OCI-LY3 (cell line): ENCODE measurements at regions not wholly inside any gene's neighbourhood (a gene's known extent, or its start where the extent isn't known, plus 50 kb on each side); places are given as distances from the start of the nearest gene placed in this dataset.

ENCODE experiments used
- H2AFZ ChIP-seq: fragments of 200-600, 300-600 bp; shearing (Covaris generic); 2 replicates; pipeline ENCODE4 v1.6.0; 2014; ENCODE audit warnings: antibody characterized with exemption, low read depth, low read length
- H3K27ac ChIP-seq: fragments of 200-600, 300-600 bp; sonication (generic); 2 replicates; pipeline ENCODE4 v1.5.1; 2014; ENCODE audit warnings: mild to moderate bottlenecking, low read length, moderate library complexity, mixed read lengths
- H3K27me3 ChIP-seq: fragments of 200-600, 300-600 bp; sonication (generic); 2 replicates; pipeline ENCODE4 v1.6.1; 2014; ENCODE audit warnings: low read depth, low read length, mixed read lengths
- H3K36me3 ChIP-seq: fragments of 200-600, 300-600 bp; sonication (generic); replicated peaks from 2 replicates; pipeline ENCODE3; 2014; ENCODE audit warnings: low read depth, low read length, mixed read lengths
- H3K4me1 ChIP-seq: fragments of 300-600, 200-600 bp; sonication (generic); 2 replicates; pipeline ENCODE4 v1.6.1; 2014; ENCODE audit warnings: low read length, mixed read lengths
- H3K4me2 ChIP-seq: fragments of 200-600, 300-600 bp; sonication (generic); 2 replicates; pipeline ENCODE4 v1.6.1; 2014; ENCODE audit warnings: low read length, mixed read lengths
- H3K4me3 ChIP-seq: fragments of 300-600, 200-600 bp; sonication (generic); 2 replicates; pipeline ENCODE4 v1.5.1; 2014; ENCODE audit warnings: antibody characterized with exemption, mild to moderate bottlenecking, low read length, moderate library complexity
- H3K79me2 ChIP-seq: fragments of 300-600, 200-600 bp; shearing (Covaris generic); 2 replicates; pipeline ENCODE4 v1.6.1; 2014; ENCODE audit warnings: mild to moderate bottlenecking, low read length, mixed read lengths
- H3K9ac ChIP-seq: fragments of 300-600, 200-600 bp; shearing (Covaris generic); 2 replicates; pipeline ENCODE4 v1.6.0; 2014; ENCODE audit warnings: mild to moderate bottlenecking, low read length, moderate library complexity
- H3K9me3 ChIP-seq: fragments of 200-600, 300-600 bp; shearing (Covaris generic); 2 replicates; pipeline ENCODE4 v1.6.1; 2014; ENCODE audit warnings: low read length, mixed read lengths; ENCODE audit not compliant: insufficient read depth
- H4K20me1 ChIP-seq: fragments of 200-600, 300-600 bp; sonication (generic); 2 replicates; pipeline ENCODE4 v1.6.1; 2016; ENCODE audit warnings: low read length, mixed read lengths; ENCODE audit not compliant: insufficient read depth
- EZH2phosphoT487 ChIP-seq: fragments of 200-600 bp; shearing (Covaris generic); IDR thresholded peaks from 2 replicates; pipeline ENCODE4 v1.6.1; 2018; ENCODE audit warnings: antibody characterized with exemption, mixed run types, low read depth
- TF ChIP-seq, protein P1 (sequence below): fragments of 200-600, 300-600 bp; sonication (generic); IDR thresholded peaks from 2 replicates; pipeline ENCODE4 v1.5.1; 2014; ENCODE audit warnings: antibody characterized with exemption, low read length, low read depth

DNA sequence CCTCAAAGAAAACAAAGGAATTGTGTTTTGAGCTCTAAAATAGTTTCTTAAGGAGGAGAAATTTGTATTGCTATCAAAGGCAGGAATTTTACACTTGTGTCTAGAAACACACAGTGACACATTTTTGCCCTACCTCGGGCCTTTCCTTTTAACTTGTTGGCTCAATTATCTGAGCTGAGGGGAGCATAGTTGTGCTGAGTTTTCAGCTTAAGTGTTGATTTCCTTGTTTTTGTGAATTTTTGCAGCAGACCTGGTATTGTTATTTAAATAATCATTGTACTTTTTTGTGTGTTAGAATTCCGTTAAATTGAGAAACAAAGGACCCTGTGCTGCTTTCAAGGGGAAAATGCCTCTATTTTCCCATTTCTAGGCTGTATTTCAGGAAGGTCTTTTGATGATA lies 249.7 kb downstream of the CD83 start:
- no peak overlapping the region for H2AFZ ChIP-seq
- no peak overlapping the region for H3K4me2 ChIP-seq

GRCh38 chr6:14369717-14370116 lies 252.1 kb downstream of the CD83 start:
- Histone ChIP-seq H3K4me1 (peaks cover 55% of the 10 kb centered on the region), H4K20me1 (no peaks in the 10 kb centered on the region), H3K9ac (no peak overlapping the region), H3K27ac (peak overlapping the region; percentile 16; the same call in 1 of the 2 replicates), H2AFZ (no peak overlapping the region), H3K4me2 (no peak overlapping the region), H3K36me3 (no peaks in the 10 kb centered on the region), H3K27me3 (no peaks in the 10 kb centered on the region), H3K4me3 (no peak overlapping the region), H3K9me3 (no peaks in the 10 kb centered on the region), H3K79me2 (no peaks in the 10 kb centered on the region)
- TF ChIP-seq, protein P1, sequence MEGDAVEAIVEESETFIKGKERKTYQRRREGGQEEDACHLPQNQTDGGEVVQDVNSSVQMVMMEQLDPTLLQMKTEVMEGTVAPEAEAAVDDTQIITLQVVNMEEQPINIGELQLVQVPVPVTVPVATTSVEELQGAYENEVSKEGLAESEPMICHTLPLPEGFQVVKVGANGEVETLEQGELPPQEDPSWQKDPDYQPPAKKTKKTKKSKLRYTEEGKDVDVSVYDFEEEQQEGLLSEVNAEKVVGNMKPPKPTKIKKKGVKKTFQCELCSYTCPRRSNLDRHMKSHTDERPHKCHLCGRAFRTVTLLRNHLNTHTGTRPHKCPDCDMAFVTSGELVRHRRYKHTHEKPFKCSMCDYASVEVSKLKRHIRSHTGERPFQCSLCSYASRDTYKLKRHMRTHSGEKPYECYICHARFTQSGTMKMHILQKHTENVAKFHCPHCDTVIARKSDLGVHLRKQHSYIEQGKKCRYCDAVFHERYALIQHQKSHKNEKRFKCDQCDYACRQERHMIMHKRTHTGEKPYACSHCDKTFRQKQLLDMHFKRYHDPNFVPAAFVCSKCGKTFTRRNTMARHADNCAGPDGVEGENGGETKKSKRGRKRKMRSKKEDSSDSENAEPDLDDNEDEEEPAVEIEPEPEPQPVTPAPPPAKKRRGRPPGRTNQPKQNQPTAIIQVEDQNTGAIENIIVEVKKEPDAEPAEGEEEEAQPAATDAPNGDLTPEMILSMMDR: no peak
- no peak for TF ChIP-seq EZH2phosphoT487

More for the DNA sequence above, 249.7 kb downstream of the CD83 start:
- no peaks in the 10 kb centered on the region for H3K79me2 ChIP-seq
- H3K4me1 ChIP-seq: peaks cover 56% of the 10 kb centered on the region
- H4K20me1 ChIP-seq: no peaks in the 10 kb centered on the region
- no peak for TF ChIP-seq EZH2phosphoT487
- TF ChIP-seq, protein P1: no peak
- no peaks in the 10 kb centered on the region for H3K27me3 ChIP-seq
- H3K4me3 ChIP-seq: no peak overlapping the region
- H3K9me3 ChIP-seq: no peaks in the 10 kb centered on the region
- no peaks in the 10 kb centered on the region for H3K36me3 ChIP-seq
- no peak overlapping the region for H3K9ac ChIP-seq
- no peak overlapping the region for H3K27ac ChIP-seq

DNA sequence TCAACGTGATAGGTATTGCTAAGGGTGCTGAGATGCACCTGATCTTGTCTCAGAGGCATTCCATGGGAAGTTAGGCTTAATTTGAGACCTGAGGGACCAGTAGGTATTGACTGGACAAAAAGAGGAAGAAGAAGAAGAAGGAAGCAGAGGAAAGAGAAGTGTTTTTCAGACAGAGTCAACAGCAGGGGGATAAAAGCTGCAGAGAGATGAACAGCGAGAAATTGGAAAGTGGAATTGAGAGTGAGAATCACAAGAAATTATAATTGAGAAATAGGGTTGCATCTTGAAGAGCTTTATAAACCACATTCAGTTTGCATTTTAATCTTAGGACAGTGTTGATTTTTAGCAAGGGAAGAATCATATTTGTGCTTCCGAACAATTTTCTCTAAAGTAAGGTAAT lies 254.0 kb downstream of the CD83 start:
- no peaks in the 10 kb centered on the region for H3K9me3 ChIP-seq
- peak overlapping the region; percentile 65 for H3K27ac ChIP-seq
- H3K36me3 ChIP-seq: no peaks in the 10 kb centered on the region
- no peaks in the 10 kb centered on the region for H3K27me3 ChIP-seq
- peak overlapping the region; percentile 76 for H3K4me2 ChIP-seq
- H4K20me1 ChIP-seq: no peaks in the 10 kb centered on the region
- TF ChIP-seq EZH2phosphoT487: no peak
- TF ChIP-seq, protein P1: no peak
- peak overlapping the region; percentile 55 for H3K4me3 ChIP-seq
- H3K9ac ChIP-seq: peak overlapping the region; percentile 33; the same call in 1 of the 2 replicates
- no peak overlapping the region for H2AFZ ChIP-seq
- H3K4me1 ChIP-seq: peaks cover 61% of the 10 kb centered on the region
- no peaks in the 10 kb centered on the region for H3K79me2 ChIP-seq

GRCh38 chr6:14372734-14373489 lies 255.3 kb downstream of the CD83 start:
- no peak for TF ChIP-seq EZH2phosphoT487
- TF ChIP-seq, protein P1: no peak
- Histone ChIP-seq H3K79me2 (no peaks in the 10 kb centered on the region), H3K4me2 (peak overlapping the region; percentile 76), H3K36me3 (no peaks in the 10 kb centered on the region), H3K4me1 (peaks cover 60% of the 10 kb centered on the region), H3K9me3 (no peaks in the 10 kb centered on the region), H3K27ac (peak overlapping the region; percentile 65; the same call in 1 of the 2 replicates), H2AFZ (no peak overlapping the region; the same call in 1 of the 2 replicates), H3K9ac (no peak overlapping the region; the same call in 1 of the 2 replicates), H3K4me3 (peak overlapping the region; percentile 12; the same call in 1 of the 2 replicates), H3K27me3 (no peaks in the 10 kb centered on the region), H4K20me1 (no peaks in the 10 kb centered on the region)
